IMR-90 (cell line): ENCODE measurements at regions not wholly inside any gene's neighbourhood (a gene's known extent, or its start where the extent isn't known, plus 50 kb on each side); places are given as distances from the start of the nearest gene placed in this dataset.

ENCODE experiments used
- ATAC-seq: fragments of 200-7000 bp; cut with Tn5 transposase; 2 replicates; pipeline ENCODE4 v1.9.1; 2020; ENCODE audit warnings: low read depth, mild to moderate bottlenecking, moderate library complexity
- BruUV-seq: library from RNA; stranded (reverse); fragments of 400-500 nt; replicated peaks from 2 replicates; lab custom pipeline; 2021; lab: Mats Ljungman, UMichigan
- CTCF ChIA-PET: fragments of 300-600 bp; formaldehyde crosslinking; extraction: SDS; loops from one replicate; lab custom pipeline; 2021; ENCODE audit warnings: antibody characterized with exemption; lab: Yijun Ruan, JAX
- POLR2A ChIA-PET: fragments of 300-600 bp; sonication (Branson Sonifier 250); formaldehyde crosslinking; loops from one replicate; lab custom pipeline; 2022; ENCODE audit warnings: antibody characterized with exemption; ENCODE audit not compliant: unreplicated experiment; lab: Charles Lee
- DNase-seq: peaks from one replicate; pipeline ENCODE4 v3.0.0; 2013
- H2AFZ ChIP-seq: replicated peaks from 2 replicates; pipeline ENCODE3; 2013; ENCODE audit warnings: low read length, mild to moderate bottlenecking; ENCODE audit not compliant: poor library complexity
- H2AK5ac ChIP-seq: 2 replicates; pipeline ENCODE4 v1.6.1; 2013; ENCODE audit warnings: low read depth, low read length, inconsistent platforms
- H2AK9ac ChIP-seq: replicated peaks from 2 replicates; pipeline ENCODE3; 2013; ENCODE audit warnings: mild to moderate bottlenecking, low read depth, low read length, moderate library complexity; ENCODE audit not compliant: poor library complexity
- H2BK120ac ChIP-seq: 2 replicates; pipeline ENCODE4 v1.6.1; 2013; ENCODE audit warnings: low read depth, low read length, inconsistent platforms
- H2BK15ac ChIP-seq: 3 replicates; pipeline ENCODE4 v1.6.1; 2013; ENCODE audit warnings: low read depth, low read length, inconsistent platforms
- H2BK20ac ChIP-seq: 2 replicates; pipeline ENCODE4 v1.6.1; 2013; ENCODE audit warnings: low read depth, mild to moderate bottlenecking, inconsistent platforms, low read length, moderate library complexity
- H2BK5ac ChIP-seq: 2 replicates; pipeline ENCODE4 v1.6.1; 2013; ENCODE audit warnings: mild to moderate bottlenecking, low read depth, low read length, inconsistent platforms; ENCODE audit not compliant: poor library complexity, severe bottlenecking
- H3K14ac ChIP-seq: replicated peaks from 2 replicates; pipeline ENCODE4 v1.6.1; 2013; ENCODE audit warnings: low read depth, low read length, inconsistent platforms
- H3K18ac ChIP-seq: 2 replicates; pipeline ENCODE4 v1.6.1; 2013; ENCODE audit warnings: low read depth, low read length, control low read depth
- H3K23ac ChIP-seq: 2 replicates; pipeline ENCODE4 v1.6.1; 2013; ENCODE audit warnings: low read depth, low read length, inconsistent platforms
- H3K27ac ChIP-seq: 2 replicates; pipeline ENCODE4 v1.5.1; 2013; ENCODE audit warnings: mild to moderate bottlenecking, control low read depth, low read length; ENCODE audit not compliant: insufficient read depth
- H3K27me3 ChIP-seq: 2 replicates; pipeline ENCODE4 v1.6.1; 2013; ENCODE audit warnings: low read length; ENCODE audit not compliant: control insufficient read depth, insufficient read depth
- H3K36me3 ChIP-seq: 2 replicates; pipeline ENCODE4 v1.6.1; 2013; ENCODE audit warnings: low read length, mixed read lengths; ENCODE audit not compliant: control insufficient read depth, insufficient read depth
- H3K4ac ChIP-seq: 2 replicates; pipeline ENCODE4 v1.6.1; 2013; ENCODE audit warnings: low read depth, low read length, inconsistent platforms
- H3K4me1 ChIP-seq: 2 replicates; pipeline ENCODE4 v1.6.1; 2013; ENCODE audit warnings: low read length, mixed read lengths; ENCODE audit not compliant: control insufficient read depth, insufficient read depth
- H3K4me2 ChIP-seq: 2 replicates; pipeline ENCODE4 v1.6.1; 2013; ENCODE audit warnings: low read depth, mild to moderate bottlenecking, control low read depth, low read length, moderate library complexity
- H3K4me3 ChIP-seq: 2 replicates; pipeline ENCODE4 v1.5.1; 2013; ENCODE audit warnings: low read depth, mild to moderate bottlenecking, control low read depth, low read length, moderate library complexity; ENCODE audit not compliant: insufficient read depth
- H3K56ac ChIP-seq: 2 replicates; pipeline ENCODE4 v1.6.1; 2013; ENCODE audit warnings: low read length, inconsistent platforms; ENCODE audit not compliant: insufficient read depth; ENCODE audit errors: extremely low read depth
- H3K79me1 ChIP-seq, 2 experiments: 2 replicates each; pipeline ENCODE4 v1.6.1; 2013; ENCODE audit warnings: low read length in 2 of 2, inconsistent platforms in 1 of 2, low read depth in 1 of 2
- H3K9ac ChIP-seq: 2 replicates; pipeline ENCODE4 v1.6.1; 2013; ENCODE audit warnings: low read depth, low read length, control low read depth
- H3K9me1 ChIP-seq: 2 replicates; pipeline ENCODE4 v1.6.1; 2013; ENCODE audit warnings: low read length, inconsistent platforms; ENCODE audit not compliant: insufficient read depth
- H3K9me3 ChIP-seq: 2 replicates; pipeline ENCODE4 v1.6.1; 2013; ENCODE audit warnings: low read length; ENCODE audit not compliant: control insufficient read depth, insufficient read depth
- H4K20me1 ChIP-seq: 2 replicates; pipeline ENCODE4 v1.6.1; 2013; ENCODE audit warnings: low read length, inconsistent platforms; ENCODE audit not compliant: insufficient read depth
- H4K5ac ChIP-seq: 2 replicates; pipeline ENCODE4 v1.6.1; 2013; ENCODE audit warnings: mild to moderate bottlenecking, low read depth, low read length, control low read depth
- H4K8ac ChIP-seq, 2 experiments: 2 replicates each; pipeline ENCODE4 v1.6.1; 2013; ENCODE audit warnings: low read depth in 2 of 2, low read length in 2 of 2, control low read depth in 1 of 2, inconsistent platforms in 1 of 2
- H4K91ac ChIP-seq: 2 replicates; pipeline ENCODE4 v1.6.1; 2013; ENCODE audit warnings: low read depth, low read length, inconsistent platforms; ENCODE audit not compliant: insufficient read depth
- BHLHE40 ChIP-seq: fragments of 150-350 bp; IDR thresholded peaks from 2 replicates; pipeline ENCODE4 v1.6.1; 2016; ENCODE audit warnings: mild to moderate bottlenecking, low read depth, low read length
- CEBPB ChIP-seq: IDR thresholded peaks from 2 replicates; pipeline ENCODE4 v1.6.1; 2012; ENCODE audit warnings: low read depth, low read length, improper control_type of control experiment
- CHD1 ChIP-seq: IDR thresholded peaks from 2 replicates; pipeline ENCODE4 v1.6.1; 2012; ENCODE audit warnings: low read depth, low read length, improper control_type of control experiment
- FOS ChIP-seq: fragments of 150-350 bp; IDR thresholded peaks from 2 replicates; pipeline ENCODE4 v1.6.1; 2016; ENCODE audit warnings: low read depth, low read length
- MAFK ChIP-seq: IDR thresholded peaks from 2 replicates; pipeline ENCODE4 v1.6.1; 2012; ENCODE audit warnings: low read depth, low read length, improper control_type of control experiment
- MAZ ChIP-seq: IDR thresholded peaks from 2 replicates; pipeline ENCODE4 v1.6.1; 2012; ENCODE audit warnings: low read depth, mild to moderate bottlenecking, low read length, improper control_type of control experiment, moderate library complexity, borderline replicate concordance
- MXI1 ChIP-seq: IDR thresholded peaks from 2 replicates; pipeline ENCODE4 v1.6.1; 2012; ENCODE audit warnings: low read depth, mild to moderate bottlenecking, low read length, moderate library complexity, borderline replicate concordance
- NFE2L2 ChIP-seq: fragments of 150-350 bp; IDR thresholded peaks from 2 replicates; pipeline ENCODE4 v1.6.1; 2016; ENCODE audit warnings: low read depth, mild to moderate bottlenecking, low read length
- POLR2A ChIP-seq: IDR thresholded peaks from 2 replicates; pipeline ENCODE4 v1.6.1; 2012; ENCODE audit warnings: mild to moderate bottlenecking, low read depth, low read length
- RAD21 ChIP-seq: IDR thresholded peaks from 2 replicates; pipeline ENCODE4 v1.6.1; 2012; ENCODE audit warnings: low read length, improper control_type of control experiment
- RCOR1 ChIP-seq: IDR thresholded peaks from 2 replicates; pipeline ENCODE4 v1.6.1; 2012; ENCODE audit warnings: mild to moderate bottlenecking, low read length, improper control_type of control experiment; ENCODE audit not compliant: insufficient replicate concordance
- RFX5 ChIP-seq: IDR thresholded peaks from 2 replicates; pipeline ENCODE4 v1.8.0; 2012; ENCODE audit warnings: low read depth, mild to moderate bottlenecking, low read length, moderate library complexity
- SMC3 ChIP-seq: fragments of 150-350 bp; IDR thresholded peaks from 2 replicates; pipeline ENCODE4 v1.6.1; 2016; ENCODE audit warnings: low read depth, mild to moderate bottlenecking, antibody characterized with exemption, low read length, moderate library complexity
- USF2 ChIP-seq: fragments of 150-350 bp; IDR thresholded peaks from 2 replicates; pipeline ENCODE4 v1.6.1; 2017; ENCODE audit warnings: mild to moderate bottlenecking, antibody characterized with exemption, low read length, low read depth
- dilution Hi-C: fragments of 300-500 bp; cut with HindIII; formaldehyde crosslinking; loops from one replicate; pipeline ENCODE4 v1.14.3; 2018; ENCODE audit warnings: low sequenced_read_pairs; ENCODE audit not compliant: unreplicated experiment
- in situ Hi-C: fragments of 300-500 bp; cut with MboI; formaldehyde crosslinking; loops from 3 replicates; pipeline ENCODE4 v1.14.3; 2019; ENCODE audit warnings: low sequenced_read_pairs, inconsistent platforms, mixed read lengths
- intact Hi-C: fragments of 100-400 bp; cut with micrococcal nuclease; formaldehyde crosslinking; loops from 2 replicates; pipeline ENCODE4 v1.10.0; 2022
- TF ChIP-seq, protein P1 (sequence below): fragments of 150-350 bp; IDR thresholded peaks from 2 replicates; pipeline ENCODE4 v1.6.1; 2016; ENCODE audit warnings: low read depth, mild to moderate bottlenecking, low read length, moderate library complexity, borderline replicate concordance

GRCh38 chr4:134308910-134309309, 107.3 kb upstream of the PABPC4L start:
- H2BK5ac ChIP-seq = no peak overlapping the region
- no peak overlapping the region for H3K4ac ChIP-seq
- no peak overlapping the region for H3K23ac ChIP-seq
- no peak overlapping the region for H2AK5ac ChIP-seq
- no peak overlapping the region for H4K8ac ChIP-seq
- no peak overlapping the region for H2BK15ac ChIP-seq
- no TSS peak for BruUV-seq
- no peak overlapping the region for H3K27ac ChIP-seq
- ATAC-seq (no peak), DNase-seq (no peak)
- H3K56ac ChIP-seq = no peak overlapping the region
- H2BK20ac ChIP-seq = no peak overlapping the region
- H4K20me1 ChIP-seq = no peaks in the 10 kb centered on the region
- no peaks in the 10 kb centered on the region for H3K79me1 ChIP-seq
- POLR2A ChIA-PET = no interaction called here
- CTCF ChIA-PET = no interaction called here
- H2AFZ ChIP-seq = no peak overlapping the region
- no peak overlapping the region for H3K18ac ChIP-seq
- H3K14ac ChIP-seq = no peak overlapping the region
- dilution Hi-C loops (no loop called here), in situ Hi-C loops (no loop called here), intact Hi-C loops (no loop called here)
- H3K9me3 ChIP-seq = no peaks in the 10 kb centered on the region; the same call in 1 of the 2 replicates
- no peak overlapping the region for H3K4me2 ChIP-seq
- H2AK9ac ChIP-seq = no peak overlapping the region
- H4K91ac ChIP-seq = no peak overlapping the region
- no peak overlapping the region for H3K9ac ChIP-seq
- H3K27me3 ChIP-seq = no peaks in the 10 kb centered on the region
- TF ChIP-seq CEBPB = no peak
- TF ChIP-seq USF2 = no peak
- TF ChIP-seq POLR2A = no peak
- no peak for TF ChIP-seq SMC3
- no peak for TF ChIP-seq CHD1
- no peak for TF ChIP-seq RCOR1
- TF ChIP-seq NFE2L2 = no peak
- no peak for TF ChIP-seq FOS
- TF ChIP-seq MAZ = no peak
- no peak for TF ChIP-seq BHLHE40
- TF ChIP-seq RAD21 = no peak
- TF ChIP-seq MAFK = no peak
- no peak for TF ChIP-seq MXI1
- TF ChIP-seq RFX5 = no peak
- TF ChIP-seq, protein P1, sequence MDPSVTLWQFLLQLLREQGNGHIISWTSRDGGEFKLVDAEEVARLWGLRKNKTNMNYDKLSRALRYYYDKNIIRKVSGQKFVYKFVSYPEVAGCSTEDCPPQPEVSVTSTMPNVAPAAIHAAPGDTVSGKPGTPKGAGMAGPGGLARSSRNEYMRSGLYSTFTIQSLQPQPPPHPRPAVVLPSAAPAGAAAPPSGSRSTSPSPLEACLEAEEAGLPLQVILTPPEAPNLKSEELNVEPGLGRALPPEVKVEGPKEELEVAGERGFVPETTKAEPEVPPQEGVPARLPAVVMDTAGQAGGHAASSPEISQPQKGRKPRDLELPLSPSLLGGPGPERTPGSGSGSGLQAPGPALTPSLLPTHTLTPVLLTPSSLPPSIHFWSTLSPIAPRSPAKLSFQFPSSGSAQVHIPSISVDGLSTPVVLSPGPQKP = no peak
- H3K36me3 ChIP-seq = no peaks in the 10 kb centered on the region
- H3K4me3 ChIP-seq = no peak overlapping the region
- H2BK120ac ChIP-seq = no peak overlapping the region
- no peaks in the 10 kb centered on the region for H3K4me1 ChIP-seq
- H4K5ac ChIP-seq = no peak overlapping the region
- H3K9me1 ChIP-seq = no peaks in the 10 kb centered on the region
